GM12864 (cell line): ENCODE measurements at regions not wholly inside any gene's neighbourhood (a gene's known extent, or its start where the extent isn't known, plus 50 kb on each side); places are given as distances from the start of the nearest gene placed in this dataset.

Experiments used
- DNase-seq: peaks from one replicate; pipeline ENCODE4 v3.0.0-alpha.2; 2011; ENCODE audit warnings: low read depth
- H3K4me3 ChIP-seq: 2 replicates; pipeline ENCODE4 v1.5.1; 2011; ENCODE audit warnings: mild to moderate bottlenecking, low read depth, low read length, control low read depth
- TF ChIP-seq, protein P1 (sequence below): IDR thresholded peaks from 2 replicates; pipeline ENCODE4 v1.5.1; 2011; ENCODE audit warnings: low read depth, mild to moderate bottlenecking, moderate library complexity, low read length, control low read depth, inconsistent platforms; ENCODE audit errors: missing control alignments

GRCh38 chr3:6518709-6519345 lies 342.1 kb upstream of the GRM7 start:
- H3K4me3 ChIP-seq: no peak overlapping the region
- TF ChIP-seq, protein P1, sequence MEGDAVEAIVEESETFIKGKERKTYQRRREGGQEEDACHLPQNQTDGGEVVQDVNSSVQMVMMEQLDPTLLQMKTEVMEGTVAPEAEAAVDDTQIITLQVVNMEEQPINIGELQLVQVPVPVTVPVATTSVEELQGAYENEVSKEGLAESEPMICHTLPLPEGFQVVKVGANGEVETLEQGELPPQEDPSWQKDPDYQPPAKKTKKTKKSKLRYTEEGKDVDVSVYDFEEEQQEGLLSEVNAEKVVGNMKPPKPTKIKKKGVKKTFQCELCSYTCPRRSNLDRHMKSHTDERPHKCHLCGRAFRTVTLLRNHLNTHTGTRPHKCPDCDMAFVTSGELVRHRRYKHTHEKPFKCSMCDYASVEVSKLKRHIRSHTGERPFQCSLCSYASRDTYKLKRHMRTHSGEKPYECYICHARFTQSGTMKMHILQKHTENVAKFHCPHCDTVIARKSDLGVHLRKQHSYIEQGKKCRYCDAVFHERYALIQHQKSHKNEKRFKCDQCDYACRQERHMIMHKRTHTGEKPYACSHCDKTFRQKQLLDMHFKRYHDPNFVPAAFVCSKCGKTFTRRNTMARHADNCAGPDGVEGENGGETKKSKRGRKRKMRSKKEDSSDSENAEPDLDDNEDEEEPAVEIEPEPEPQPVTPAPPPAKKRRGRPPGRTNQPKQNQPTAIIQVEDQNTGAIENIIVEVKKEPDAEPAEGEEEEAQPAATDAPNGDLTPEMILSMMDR: no peak
- DNase-seq: no peak

GRCh38 chr3:6521369-6522113 lies 339.4 kb upstream of the GRM7 start:
- DNase-seq: no peak
- TF ChIP-seq, protein P1: no peak
- H3K4me3 ChIP-seq: no peak overlapping the region

GRCh38 chr3:6522191-6522590 lies 338.7 kb upstream of the GRM7 start:
- H3K4me3 ChIP-seq: no peak overlapping the region
- no peak for DNase-seq
- TF ChIP-seq, protein P1: no peak

DNA sequence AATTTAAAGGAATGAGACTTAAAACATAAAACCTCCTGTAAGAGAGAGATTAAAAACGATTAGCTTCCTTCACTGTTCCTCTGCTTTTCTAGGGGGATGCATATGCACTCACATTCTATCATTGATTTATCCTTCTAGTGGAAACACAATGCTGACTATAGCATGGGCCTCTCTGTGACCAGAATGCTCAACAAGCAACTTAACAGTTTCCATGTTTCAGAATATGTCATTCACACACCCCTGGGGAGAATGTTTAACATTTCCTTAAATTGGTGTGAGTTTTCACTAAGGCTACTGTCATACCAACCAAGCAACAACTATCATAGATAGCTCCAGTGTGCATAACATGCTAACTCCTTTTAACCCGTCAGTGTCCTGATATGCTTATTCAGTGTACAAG lies 337.9 kb upstream of the GRM7 start:
- no peak for DNase-seq
- TF ChIP-seq, protein P1: no peak
- H3K4me3 ChIP-seq: no peak overlapping the region

DNA sequence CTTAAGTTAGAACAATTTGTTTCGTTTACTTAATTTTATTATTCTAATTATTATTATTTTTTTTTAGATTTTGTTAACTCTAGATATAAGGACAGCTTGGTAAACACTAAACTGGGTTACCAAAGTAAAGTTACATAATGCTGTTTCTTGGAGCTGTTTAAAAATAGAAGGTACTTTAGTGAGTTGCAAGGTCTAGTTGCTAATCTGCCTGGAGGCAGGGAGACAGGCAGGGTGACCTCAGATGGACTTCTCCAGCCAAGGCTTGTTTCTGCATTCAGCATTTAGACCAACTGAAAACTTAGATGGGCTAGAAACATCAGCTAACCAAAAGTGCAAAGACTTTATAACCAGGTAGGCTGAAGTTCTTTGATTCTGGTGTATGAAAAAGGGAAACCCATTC lies 336.4 kb upstream of the GRM7 start:
- TF ChIP-seq, protein P1: no peak
- no peak overlapping the region for H3K4me3 ChIP-seq
- no peak for DNase-seq

GRCh38 chr3:6526321-6526720 lies 334.6 kb upstream of the GRM7 start:
- DNase-seq: no peak
- H3K4me3 ChIP-seq: no peak overlapping the region
- TF ChIP-seq, protein P1: no peak

DNA sequence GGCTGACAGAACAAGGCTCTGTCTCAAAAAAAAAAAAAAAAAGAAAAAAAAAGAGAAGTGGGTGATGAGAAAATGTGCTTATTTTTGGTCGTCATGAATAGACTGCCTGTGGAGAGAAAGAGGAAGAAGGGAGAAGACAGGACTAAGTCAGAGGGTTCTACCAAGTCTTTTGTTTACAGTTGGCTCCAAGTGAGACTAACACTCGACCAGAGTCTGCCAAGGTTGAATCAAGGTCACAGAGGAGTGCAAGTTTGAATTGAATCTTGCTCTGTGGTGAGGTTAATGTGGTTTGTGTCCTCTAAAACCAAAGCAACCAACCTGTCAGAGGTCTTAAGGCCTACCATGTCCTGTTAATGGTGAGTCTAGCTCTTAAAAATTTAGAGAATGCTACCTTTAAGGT lies 334.1 kb upstream of the GRM7 start:
- TF ChIP-seq, protein P1: no peak
- H3K4me3 ChIP-seq: no peak overlapping the region
- DNase-seq: no peak
